OCI-LY1 (cell line): ENCODE measurements at regions not wholly inside any gene's neighbourhood (a gene's known extent, or its start where the extent isn't known, plus 50 kb on each side); places are given as distances from the start of the nearest gene placed in this dataset.

Experiments
- CTCF ChIP-seq: fragments of 200-600 bp; sonication (generic), shearing (Covaris generic); IDR thresholded peaks from 2 replicates; pipeline ENCODE4 v1.5.1; 2017; ENCODE audit warnings: mild to moderate bottlenecking, antibody characterized with exemption, low read length, moderate library complexity, mixed read lengths
- EZH2 ChIP-seq: fragments of 200-600 bp; sonication (generic), shearing (Covaris generic); IDR thresholded peaks from 2 replicates; pipeline ENCODE4 v1.8.0; 2017; ENCODE audit warnings: borderline replicate concordance, mixed run types, mild to moderate bottlenecking, antibody characterized with exemption, low read length, moderate library complexity, mixed read lengths

GRCh38 chr12:77218278-77218677 lies 152.9 kb upstream of the E2F7 start:
- TF ChIP-seq CTCF (no peak), EZH2 (no peak)
